ENCODE measurements at regions not wholly inside any gene's neighbourhood (a gene's known extent, or its start where the extent isn't known, plus 50 kb on each side); places are given as distances from the start of the nearest gene placed in this dataset.

DNA sequence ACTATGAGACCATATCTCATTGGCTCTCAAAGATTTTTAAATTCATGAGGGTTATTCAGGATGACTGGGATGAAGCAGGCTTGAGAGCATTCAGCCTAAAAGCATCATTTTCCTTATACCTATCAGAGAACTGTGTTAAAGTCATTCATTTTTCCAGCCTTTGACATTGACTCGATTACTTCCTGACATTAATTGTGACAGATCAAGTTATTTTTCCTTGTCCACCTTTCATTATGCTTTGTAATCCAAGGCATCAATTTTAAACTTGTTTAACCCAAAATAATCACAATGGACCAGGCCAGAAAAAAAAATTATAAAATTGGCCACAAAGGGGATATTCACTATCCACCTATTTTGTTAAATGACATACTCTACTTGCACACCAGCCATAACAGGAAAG is 1606.8 kb upstream of the PIK3C3 start:
- TF ChIP-seq SIN3A (IDR thresholded peaks at IDR 0.05; ENCODE audit: borderline replicate concordance, insufficient read depth, low read length), result no peak
- no peak for TF ChIP-seq POLR2AphosphoS5 (IDR thresholded peaks at IDR 0.05; ENCODE audit: low read depth, low read length)
- TF ChIP-seq, protein P1, sequence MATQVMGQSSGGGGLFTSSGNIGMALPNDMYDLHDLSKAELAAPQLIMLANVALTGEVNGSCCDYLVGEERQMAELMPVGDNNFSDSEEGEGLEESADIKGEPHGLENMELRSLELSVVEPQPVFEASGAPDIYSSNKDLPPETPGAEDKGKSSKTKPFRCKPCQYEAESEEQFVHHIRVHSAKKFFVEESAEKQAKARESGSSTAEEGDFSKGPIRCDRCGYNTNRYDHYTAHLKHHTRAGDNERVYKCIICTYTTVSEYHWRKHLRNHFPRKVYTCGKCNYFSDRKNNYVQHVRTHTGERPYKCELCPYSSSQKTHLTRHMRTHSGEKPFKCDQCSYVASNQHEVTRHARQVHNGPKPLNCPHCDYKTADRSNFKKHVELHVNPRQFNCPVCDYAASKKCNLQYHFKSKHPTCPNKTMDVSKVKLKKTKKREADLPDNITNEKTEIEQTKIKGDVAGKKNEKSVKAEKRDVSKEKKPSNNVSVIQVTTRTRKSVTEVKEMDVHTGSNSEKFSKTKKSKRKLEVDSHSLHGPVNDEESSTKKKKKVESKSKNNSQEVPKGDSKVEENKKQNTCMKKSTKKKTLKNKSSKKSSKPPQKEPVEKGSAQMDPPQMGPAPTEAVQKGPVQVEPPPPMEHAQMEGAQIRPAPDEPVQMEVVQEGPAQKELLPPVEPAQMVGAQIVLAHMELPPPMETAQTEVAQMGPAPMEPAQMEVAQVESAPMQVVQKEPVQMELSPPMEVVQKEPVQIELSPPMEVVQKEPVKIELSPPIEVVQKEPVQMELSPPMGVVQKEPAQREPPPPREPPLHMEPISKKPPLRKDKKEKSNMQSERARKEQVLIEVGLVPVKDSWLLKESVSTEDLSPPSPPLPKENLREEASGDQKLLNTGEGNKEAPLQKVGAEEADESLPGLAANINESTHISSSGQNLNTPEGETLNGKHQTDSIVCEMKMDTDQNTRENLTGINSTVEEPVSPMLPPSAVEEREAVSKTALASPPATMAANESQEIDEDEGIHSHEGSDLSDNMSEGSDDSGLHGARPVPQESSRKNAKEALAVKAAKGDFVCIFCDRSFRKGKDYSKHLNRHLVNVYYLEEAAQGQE (IDR thresholded peaks at IDR 0.05; ENCODE audit: insufficient read depth in 1 of 2, low read depth in 2 of 2, low read length in 2 of 2), result no peak
- TF ChIP-seq FOXP2 (optimal IDR thresholded peaks at IDR 0.05; ENCODE audit: borderline replicate concordance, extremely low read depth, extremely low read length, insufficient read depth), result no peak
- no peak for TF ChIP-seq TAF1 (IDR thresholded peaks at IDR 0.05; ENCODE audit: borderline replicate concordance, insufficient read depth, low read length)

All from PFSK-1 (cell line).